HCT116 (cell line): ENCODE measurements at regions not wholly inside any gene's neighbourhood (a gene's known extent, or its start where the extent isn't known, plus 50 kb on each side); places are given as distances from the start of the nearest gene placed in this dataset.

ENCODE experiments used
- ATAC-seq: fragments of 200-7000 bp; cut with Tn5 transposase; 2 replicates; pipeline ENCODE4 v1.9.1; 2020; ENCODE audit warnings: mild to moderate bottlenecking, moderate library complexity
- BruUV-seq: library from RNA; stranded (reverse); fragments of 400-500 nt; replicated peaks from 2 replicates; lab custom pipeline; 2021; lab: Mats Ljungman, UMichigan
- CTCF ChIA-PET: fragments of 300-600 bp; sonication (Branson Sonifier 250); formaldehyde crosslinking; loops from one replicate; lab custom pipeline; 2021; ENCODE audit warnings: antibody characterized with exemption; lab: Charles Lee
- POLR2A ChIA-PET: fragments of 300-600, 350-600 bp; sonication (Branson Sonifier 250); formaldehyde crosslinking; loops from one replicate; lab custom pipeline; 2021; ENCODE audit warnings: antibody characterized with exemption; lab: Charles Lee
- RAD21 ChIA-PET, 2 experiments: fragments of 300-600 bp; sonication (Branson Sonifier 250); formaldehyde crosslinking; loops; one replicate each; lab custom pipeline; 2023; ENCODE audit warnings: low total read pairs in 2 of 2; ENCODE audit not compliant: uncharacterized antibody in 2 of 2, unreplicated experiment in 2 of 2, low non-redundant PET in 1 of 2; lab: Charles Lee
- DNase-seq: peaks from one replicate; pipeline ENCODE4 v3.0.0-alpha.2; 2010; ENCODE audit warnings: low read depth, low spot score
- H2AFZ ChIP-seq: fragments of 200-600 bp; shearing (Covaris generic), sonication (generic); 2 replicates; pipeline ENCODE4 v1.6.1; 2017; ENCODE audit warnings: low read depth, mixed run types, mixed read lengths, antibody characterized with exemption, low read length; ENCODE audit not compliant: poor library complexity, severe bottlenecking
- H3K27ac ChIP-seq: 2 replicates; pipeline ENCODE4 v1.5.1; 2012; ENCODE audit warnings: low read depth, low read length
- H3K27me3 ChIP-seq: fragments of 200-600 bp; sonication (generic); 2 replicates; pipeline ENCODE4 v1.6.1; 2016; ENCODE audit warnings: mixed run types, low read length, mixed read lengths; ENCODE audit not compliant: insufficient read depth
- H3K36me3 ChIP-seq, 2 experiments: fragments of 200-500 bp in 1 of 2; fragments of 200-600 bp in 1 of 2; sonication (Bioruptor generic) in 1 of 2; sonication (generic) in 1 of 2; 2 replicates each; pipeline versions ENCODE4 v1.5.1 to v1.6.1; 2014 to 2016; ENCODE audit warnings: low read length in 2 of 2, inconsistent platforms in 1 of 2, mixed read lengths in 1 of 2, mixed run types in 1 of 2; ENCODE audit not compliant: insufficient read depth in 2 of 2, control insufficient read depth in 1 of 2
- H3K4me1 ChIP-seq, 2 experiments: fragments of 200-600 bp in 1 of 2; sonication (generic) in 1 of 2; 2 replicates each; pipeline versions ENCODE4 v1.5.1 to v1.6.1; 2012 to 2017; ENCODE audit warnings: low read length in 2 of 2, inconsistent platforms in 1 of 2, mild to moderate bottlenecking in 1 of 2, mixed read lengths in 1 of 2, mixed run types in 1 of 2, moderate library complexity in 1 of 2; ENCODE audit not compliant: insufficient read depth in 2 of 2, control insufficient read depth in 1 of 2
- H3K4me2 ChIP-seq: fragments of 200-600 bp; sonication (generic); 2 replicates; pipeline ENCODE4 v1.6.1; 2017; ENCODE audit warnings: mixed run types, low read length, mixed read lengths
- H3K4me3 ChIP-seq, 2 experiments: fragments of 200-600 bp in 1 of 2; sonication (generic) in 1 of 2; replicated peaks in 1 of 2; 2 replicates each; pipeline ENCODE4 v1.5.1; 2011 to 2016; ENCODE audit warnings: low read length in 2 of 2, control low read depth in 1 of 2, low read depth in 1 of 2, mild to moderate bottlenecking in 1 of 2, mixed read lengths in 1 of 2, mixed run types in 1 of 2
- H3K79me2 ChIP-seq: fragments of 200-600 bp; sonication (generic); 2 replicates; pipeline ENCODE4 v1.6.1; 2017; ENCODE audit warnings: mild to moderate bottlenecking, mixed run types, low read length, moderate library complexity, mixed read lengths; ENCODE audit not compliant: insufficient read depth
- H3K9ac ChIP-seq: fragments of 200-600 bp; sonication (generic); 2 replicates; pipeline ENCODE4 v1.6.1; 2016; ENCODE audit warnings: low read length, mixed read lengths
- H3K9me2 ChIP-seq: fragments of 200-600 bp; sonication (generic), shearing (Covaris generic); 2 replicates; pipeline ENCODE4 v1.6.1; 2017; ENCODE audit warnings: mixed run types, mild to moderate bottlenecking, moderate library complexity; ENCODE audit not compliant: insufficient read depth
- H3K9me3 ChIP-seq, 2 experiments: fragments of 200-500 bp in 1 of 2; fragments of 200-600 bp in 1 of 2; sonication (Bioruptor generic) in 1 of 2; sonication (generic) in 1 of 2; 2 replicates each; pipeline ENCODE4 v1.6.1; 2014 to 2017; ENCODE audit warnings: low read length in 2 of 2, mixed read lengths in 2 of 2, inconsistent platforms in 1 of 2, low read depth in 1 of 2, mild to moderate bottlenecking in 1 of 2, mixed run types in 1 of 2, moderate library complexity in 1 of 2; ENCODE audit not compliant: control insufficient read depth in 1 of 2, insufficient read depth in 1 of 2
- H4K20me1 ChIP-seq: fragments of 200-600 bp; sonication (generic), shearing (Covaris generic); 2 replicates; pipeline ENCODE4 v1.6.1; 2017; ENCODE audit warnings: mixed run types, mild to moderate bottlenecking, moderate library complexity; ENCODE audit not compliant: insufficient read depth
- CEBPB ChIP-seq: IDR thresholded peaks from 2 replicates; pipeline ENCODE4 v1.6.1; 2012; ENCODE audit warnings: low read depth
- EGR1 ChIP-seq: IDR thresholded peaks from 2 replicates; pipeline ENCODE4 v1.6.1; 2012; ENCODE audit warnings: low read depth
- ELF1 ChIP-seq: IDR thresholded peaks from 2 replicates; pipeline ENCODE4 v1.6.1; 2012; ENCODE audit warnings: low read depth, borderline replicate concordance
- EZH2 ChIP-seq: fragments of 200-600 bp; sonication (generic); IDR thresholded peaks from 2 replicates; pipeline ENCODE4 v1.6.1; 2017; ENCODE audit warnings: antibody characterized with exemption, mixed run types
- FOSL1 ChIP-seq: IDR thresholded peaks from 2 replicates; pipeline ENCODE4 v1.6.1; 2012; ENCODE audit warnings: low read depth
- JUND ChIP-seq: IDR thresholded peaks from 2 replicates; pipeline ENCODE4 v1.6.1; 2012
- POLR2A ChIP-seq: IDR thresholded peaks from 2 replicates; pipeline ENCODE4 v1.7.0; 2011; ENCODE audit warnings: borderline replicate concordance; ENCODE audit not compliant: insufficient read depth, insufficient read length; ENCODE audit errors: extremely low read depth
- POLR2AphosphoS5 ChIP-seq: IDR thresholded peaks from 2 replicates; pipeline ENCODE4 v1.6.1; 2011; ENCODE audit warnings: mild to moderate bottlenecking, low read depth, low read length, moderate library complexity
- RAD21 ChIP-seq: IDR thresholded peaks from 2 replicates; pipeline ENCODE4 v1.6.1; 2012; ENCODE audit warnings: low read depth, mild to moderate bottlenecking
- SIN3A ChIP-seq: IDR thresholded peaks from 2 replicates; pipeline ENCODE4 v1.6.1; 2012; ENCODE audit warnings: low read depth
- SRF ChIP-seq: IDR thresholded peaks from 2 replicates; pipeline ENCODE4 v1.6.1; 2012; ENCODE audit warnings: low read depth
- TCF7L2 ChIP-seq: IDR thresholded peaks from 2 replicates; pipeline ENCODE4 v1.7.0; 2011; ENCODE audit warnings: borderline replicate concordance, inconsistent platforms; ENCODE audit not compliant: insufficient read depth, insufficient read length; ENCODE audit errors: extremely low read depth
- YY1 ChIP-seq: IDR thresholded peaks from 2 replicates; pipeline ENCODE4 v1.6.1; 2011; ENCODE audit warnings: low read length, low read depth, moderate library complexity, mild to moderate bottlenecking; ENCODE audit not compliant: insufficient replicate concordance; ENCODE audit errors: extremely low read depth
- intact Hi-C: fragments of 100-400 bp; cut with micrococcal nuclease; formaldehyde crosslinking; loops from 2 replicates; pipeline ENCODE4 v1.10.0; 2022
- TF ChIP-seq, protein P1 (sequence below): IDR thresholded peaks from 2 replicates; pipeline ENCODE4 v1.6.1; 2011; ENCODE audit warnings: mild to moderate bottlenecking, low read length, moderate library complexity; ENCODE audit not compliant: insufficient replicate concordance; ENCODE audit errors: extremely low read depth
- TF ChIP-seq, protein P2 (sequence below): IDR thresholded peaks from 2 replicates; pipeline ENCODE4 v1.6.1; 2012; ENCODE audit warnings: low read depth

DNA sequence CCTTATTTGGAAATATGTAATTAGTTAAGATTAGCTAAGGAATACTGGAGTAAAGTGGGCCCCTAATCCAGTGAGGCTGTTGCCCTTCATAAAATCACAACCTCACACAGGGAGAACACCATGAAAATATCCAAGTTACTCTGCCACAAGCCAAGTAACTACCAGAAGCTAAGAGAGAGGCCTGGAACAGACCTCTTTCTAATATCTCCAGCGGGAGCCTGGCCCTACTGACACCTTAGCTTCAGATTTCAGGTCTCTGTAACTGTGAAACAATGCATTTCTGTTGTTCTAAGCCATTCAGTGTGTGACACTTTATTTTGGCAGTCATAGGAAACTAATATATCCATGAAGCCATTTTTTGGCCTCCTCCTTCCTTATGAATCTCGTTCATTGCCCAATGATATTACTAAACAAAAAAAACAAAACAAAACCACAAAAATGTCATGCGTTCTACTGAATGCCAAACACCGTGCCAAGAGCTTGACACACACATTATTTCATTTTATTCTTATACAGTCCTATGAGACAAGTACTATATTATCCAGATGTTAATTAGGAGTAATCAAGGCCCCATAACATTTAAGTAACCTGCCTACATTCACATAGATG lies 699.0 kb downstream of the MAT2B start:
- DNase-seq (no peak), ATAC-seq (no peak)
- H3K9ac ChIP-seq, result no peak overlapping the region
- CTCF ChIA-PET, result no interaction called here
- BruUV-seq, result no TSS peak
- H3K79me2 ChIP-seq, result no peaks in the 10 kb centered on the region
- TF ChIP-seq EGR1 (no peak), JUND (no peak), POLR2AphosphoS5 (no peak)
- TF ChIP-seq, protein P1, sequence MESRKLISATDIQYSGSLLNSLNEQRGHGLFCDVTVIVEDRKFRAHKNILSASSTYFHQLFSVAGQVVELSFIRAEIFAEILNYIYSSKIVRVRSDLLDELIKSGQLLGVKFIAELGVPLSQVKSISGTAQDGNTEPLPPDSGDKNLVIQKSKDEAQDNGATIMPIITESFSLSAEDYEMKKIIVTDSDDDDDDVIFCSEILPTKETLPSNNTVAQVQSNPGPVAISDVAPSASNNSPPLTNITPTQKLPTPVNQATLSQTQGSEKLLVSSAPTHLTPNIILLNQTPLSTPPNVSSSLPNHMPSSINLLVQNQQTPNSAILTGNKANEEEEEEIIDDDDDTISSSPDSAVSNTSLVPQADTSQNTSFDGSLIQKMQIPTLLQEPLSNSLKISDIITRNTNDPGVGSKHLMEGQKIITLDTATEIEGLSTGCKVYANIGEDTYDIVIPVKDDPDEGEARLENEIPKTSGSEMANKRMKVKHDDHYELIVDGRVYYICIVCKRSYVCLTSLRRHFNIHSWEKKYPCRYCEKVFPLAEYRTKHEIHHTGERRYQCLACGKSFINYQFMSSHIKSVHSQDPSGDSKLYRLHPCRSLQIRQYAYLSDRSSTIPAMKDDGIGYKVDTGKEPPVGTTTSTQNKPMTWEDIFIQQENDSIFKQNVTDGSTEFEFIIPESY, result no peak
- RAD21 ChIA-PET, result no interaction called here
- H2AFZ ChIP-seq, result no peak overlapping the region
- no peak overlapping the region for H3K4me3 ChIP-seq
- no peak overlapping the region for H3K4me2 ChIP-seq
- H3K27ac ChIP-seq, result no peak overlapping the region
- POLR2A ChIA-PET, result no interaction called here
- H3K9me2 ChIP-seq, result no peaks in the 10 kb centered on the region
- intact Hi-C loops, result no loop called here
- H3K27me3 ChIP-seq, result no peaks in the 10 kb centered on the region
- H4K20me1 ChIP-seq, result no peaks in the 10 kb centered on the region
- H3K9me3 ChIP-seq, result peaks cover 15 to 22% of the 10 kb centered on the region in 2 experiments; a peak in 2 of 4 replicates
- H3K36me3 ChIP-seq, result no peaks in the 10 kb centered on the region
- no peaks in the 10 kb centered on the region for H3K4me1 ChIP-seq

DNA sequence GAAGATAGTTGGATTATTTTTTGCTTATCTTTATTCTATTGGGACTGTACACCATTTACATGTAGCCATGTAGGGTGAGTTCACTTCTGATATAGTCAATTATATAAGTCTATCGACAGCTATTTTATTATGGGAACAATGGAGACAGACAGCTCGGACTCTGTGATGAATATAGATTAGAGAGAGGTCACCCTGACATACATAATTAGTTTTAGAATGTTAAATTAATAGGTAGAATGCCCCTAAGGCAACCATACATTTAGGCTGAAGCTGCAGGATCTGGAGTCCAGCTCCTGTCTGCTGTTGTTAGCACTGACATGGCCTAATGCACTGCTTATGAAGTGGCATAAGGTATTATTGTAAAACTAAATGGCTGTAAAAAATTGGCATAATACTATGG lies 700.8 kb downstream of the MAT2B start:
- H3K79me2 ChIP-seq, result no peaks in the 10 kb centered on the region
- H3K9ac ChIP-seq, result no peak overlapping the region
- H3K9me2 ChIP-seq, result no peaks in the 10 kb centered on the region
- no TSS peak for BruUV-seq
- ATAC-seq, result no peak
- no peaks in the 10 kb centered on the region for H4K20me1 ChIP-seq
- no peak overlapping the region for H3K27ac ChIP-seq
- DNase-seq, result no peak
- CTCF ChIA-PET, result no interaction called here
- TF ChIP-seq CEBPB, result no peak
- TF ChIP-seq SIN3A, result no peak
- TF ChIP-seq TCF7L2, result no peak
- no peak for TF ChIP-seq RAD21
- TF ChIP-seq ELF1, result no peak
- no peak for TF ChIP-seq YY1
- no peak for TF ChIP-seq POLR2A
- TF ChIP-seq SRF, result no peak
- no peak for TF ChIP-seq FOSL1
- TF ChIP-seq, protein P2, sequence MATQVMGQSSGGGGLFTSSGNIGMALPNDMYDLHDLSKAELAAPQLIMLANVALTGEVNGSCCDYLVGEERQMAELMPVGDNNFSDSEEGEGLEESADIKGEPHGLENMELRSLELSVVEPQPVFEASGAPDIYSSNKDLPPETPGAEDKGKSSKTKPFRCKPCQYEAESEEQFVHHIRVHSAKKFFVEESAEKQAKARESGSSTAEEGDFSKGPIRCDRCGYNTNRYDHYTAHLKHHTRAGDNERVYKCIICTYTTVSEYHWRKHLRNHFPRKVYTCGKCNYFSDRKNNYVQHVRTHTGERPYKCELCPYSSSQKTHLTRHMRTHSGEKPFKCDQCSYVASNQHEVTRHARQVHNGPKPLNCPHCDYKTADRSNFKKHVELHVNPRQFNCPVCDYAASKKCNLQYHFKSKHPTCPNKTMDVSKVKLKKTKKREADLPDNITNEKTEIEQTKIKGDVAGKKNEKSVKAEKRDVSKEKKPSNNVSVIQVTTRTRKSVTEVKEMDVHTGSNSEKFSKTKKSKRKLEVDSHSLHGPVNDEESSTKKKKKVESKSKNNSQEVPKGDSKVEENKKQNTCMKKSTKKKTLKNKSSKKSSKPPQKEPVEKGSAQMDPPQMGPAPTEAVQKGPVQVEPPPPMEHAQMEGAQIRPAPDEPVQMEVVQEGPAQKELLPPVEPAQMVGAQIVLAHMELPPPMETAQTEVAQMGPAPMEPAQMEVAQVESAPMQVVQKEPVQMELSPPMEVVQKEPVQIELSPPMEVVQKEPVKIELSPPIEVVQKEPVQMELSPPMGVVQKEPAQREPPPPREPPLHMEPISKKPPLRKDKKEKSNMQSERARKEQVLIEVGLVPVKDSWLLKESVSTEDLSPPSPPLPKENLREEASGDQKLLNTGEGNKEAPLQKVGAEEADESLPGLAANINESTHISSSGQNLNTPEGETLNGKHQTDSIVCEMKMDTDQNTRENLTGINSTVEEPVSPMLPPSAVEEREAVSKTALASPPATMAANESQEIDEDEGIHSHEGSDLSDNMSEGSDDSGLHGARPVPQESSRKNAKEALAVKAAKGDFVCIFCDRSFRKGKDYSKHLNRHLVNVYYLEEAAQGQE, result no peak
- TF ChIP-seq EZH2, result no peak
- TF ChIP-seq, all 23 proteins: peak for 0
- ChIA-PET POLR2A (no interaction called here), RAD21 (no interaction called here)
- Histone ChIP-seq H3K4me3 (no peak overlapping the region), H3K36me3 (no peaks in the 10 kb centered on the region), H3K4me2 (no peak overlapping the region), H3K27me3 (no peaks in the 10 kb centered on the region), H2AFZ (no peak overlapping the region), H3K4me1 (no peaks in the 10 kb centered on the region), H3K9me3 (peaks cover 16 to 22% of the 10 kb centered on the region in 2 experiments; a peak in 2 of 4 replicates)
- intact Hi-C loops, result no loop called here
